Caco-2 (cell line): ENCODE measurements at regions not wholly inside any gene's neighbourhood (a gene's known extent, or its start where the extent isn't known, plus 50 kb on each side); places are given as distances from the start of the nearest gene placed in this dataset.

Source experiments
- BruUV-seq: library from RNA; stranded (reverse); fragments of 400-500 nt; replicated peaks from 2 replicates; lab custom pipeline; 2021; lab: Mats Ljungman, UMichigan
- CTCF ChIA-PET: fragments of 300-600 bp; sonication (Branson Sonifier 250); formaldehyde crosslinking; loops from one replicate; lab custom pipeline; 2022; ENCODE audit warnings: antibody characterized with exemption; lab: Charles Lee
- POLR2A ChIA-PET: fragments of 300-600 bp; sonication (Branson Sonifier 250); formaldehyde crosslinking; loops from one replicate; lab custom pipeline; 2022; ENCODE audit warnings: antibody characterized with exemption; lab: Charles Lee
- DNase-seq, 2 experiments: peaks; one replicate each; pipeline versions ENCODE4 v3.0.0 to v3.0.0-alpha.2; 2020 to 2022
- H3K27me3 ChIP-seq: replicated peaks from 2 replicates; pipeline ENCODE4 v1.6.0; 2011; ENCODE audit warnings: low read length; ENCODE audit not compliant: control insufficient read depth, insufficient read depth
- H3K36me3 ChIP-seq: 2 replicates; pipeline ENCODE4 v1.5.1; 2011; ENCODE audit warnings: low read length; ENCODE audit not compliant: control insufficient read depth, insufficient read depth
- H3K4me1 ChIP-seq: fragments of 250-450 bp; sonication (Bioruptor Pico); 2 replicates; pipeline ENCODE4 v1.5.1; 2020; ENCODE audit warnings: mild to moderate bottlenecking
- H3K4me3 ChIP-seq: 2 replicates; pipeline ENCODE4 v1.5.1; 2011; ENCODE audit warnings: low read depth, mild to moderate bottlenecking, control low read depth, low read length
- H3K9me3 ChIP-seq: fragments of 250-450 bp; sonication (Bioruptor Pico); 2 replicates; pipeline ENCODE4 v1.5.1; 2020; ENCODE audit warnings: mild to moderate bottlenecking, moderate library complexity
- H3K27ac Mint-ChIP-seq: one replicate; pipeline ENCODE4 v1.8.0; 2022; ENCODE audit warnings: mixed read lengths; ENCODE audit not compliant: unreplicated experiment
- H3K27me3 Mint-ChIP-seq: one replicate; pipeline ENCODE4 v1.8.0; 2022; ENCODE audit warnings: mixed read lengths; ENCODE audit not compliant: insufficient read depth, unreplicated experiment
- H3K36me3 Mint-ChIP-seq: one replicate; pipeline ENCODE4 v1.8.0; 2022; ENCODE audit warnings: mild to moderate bottlenecking, mixed read lengths; ENCODE audit not compliant: insufficient read depth, unreplicated experiment
- H3K4me1 Mint-ChIP-seq: one replicate; pipeline ENCODE4 v1.8.0; 2022; ENCODE audit warnings: low read depth, mixed read lengths; ENCODE audit not compliant: unreplicated experiment
- H3K4me3 Mint-ChIP-seq: one replicate; pipeline ENCODE4 v1.8.0; 2022; ENCODE audit warnings: mild to moderate bottlenecking, moderate library complexity, mixed read lengths; ENCODE audit not compliant: unreplicated experiment
- H3K9me3 Mint-ChIP-seq: one replicate; pipeline ENCODE4 v1.8.0; 2022; ENCODE audit warnings: mixed read lengths; ENCODE audit not compliant: unreplicated experiment
- CTCF ChIP-seq, 2 experiments: fragments of 200-600 bp in 1 of 2; IDR thresholded peaks; 1 replicate in 1 of 2; 2 replicates in 1 of 2; pipeline versions ENCODE4 v1.5.1 to v1.8.0; 2011 to 2022; ENCODE audit warnings: antibody characterized with exemption in 1 of 2, control low read depth in 1 of 2, inconsistent platforms in 1 of 2, low read depth in 1 of 2, low read length in 1 of 2, mild to moderate bottlenecking in 1 of 2, moderate library complexity in 1 of 2; ENCODE audit not compliant: insufficient read depth in 1 of 2, severe bottlenecking in 1 of 2, unreplicated experiment in 1 of 2
- intact Hi-C: fragments of 100-400 bp; cut with micrococcal nuclease; formaldehyde crosslinking; loops from one replicate; pipeline ENCODE4 v1.10.0; 2022; ENCODE audit not compliant: unreplicated experiment

GRCh38 chr6:113451049-113451448 is 406.1 kb upstream of the MARCKS start:
- DNase-seq: no peak
- Mint-ChIP-seq H3K36me3 (peaks cover 5% of the 10 kb centered on the region), H3K27ac (no peak overlapping the region), H3K4me1 (no peaks in the 10 kb centered on the region), H3K4me3 (no peak overlapping the region), H3K9me3 (no peaks in the 10 kb centered on the region), H3K27me3 (no peaks in the 10 kb centered on the region)
- ChIA-PET POLR2A (no interaction called here), CTCF (no interaction called here)
- Histone ChIP-seq H3K9me3 (no peaks in the 10 kb centered on the region), H3K36me3 (no peaks in the 10 kb centered on the region), H3K4me3 (no peak overlapping the region), H3K4me1 (no peaks in the 10 kb centered on the region), H3K27me3 (no peaks in the 10 kb centered on the region)
- BruUV-seq: no TSS peak
- TF ChIP-seq CTCF (IDR thresholded peaks at IDR 0.05; ENCODE audit: insufficient read depth in 1 of 2, low read depth in 1 of 2, low read length in 1 of 2, severe bottlenecking in 1 of 2, unreplicated experiment in 1 of 2): no peak
- intact Hi-C loops: no loop called here

GRCh38 chr6:113457198-113457597 is 399.9 kb upstream of the MARCKS start:
- POLR2A ChIA-PET: no interaction called here
- no TSS peak for BruUV-seq
- intact Hi-C loops: no loop called here
- no peak overlapping the region for H3K27ac Mint-ChIP-seq
- H3K4me1 ChIP-seq: 0 out of 2 replicates have a peak, but pooled peaks cover 3% of the 10 kb centered on the region
- H3K4me3 ChIP-seq: no peak overlapping the region
- TF ChIP-seq CTCF (IDR thresholded peaks at IDR 0.05; ENCODE audit: insufficient read depth in 1 of 2, low read depth in 1 of 2, low read length in 1 of 2, severe bottlenecking in 1 of 2, unreplicated experiment in 1 of 2): no peak
- no peaks in the 10 kb centered on the region for H3K27me3 ChIP-seq
- no peak for DNase-seq
- CTCF ChIA-PET: no interaction called here
- H3K36me3 ChIP-seq: no peaks in the 10 kb centered on the region
- H3K4me1 Mint-ChIP-seq: no peaks in the 10 kb centered on the region
- H3K36me3 Mint-ChIP-seq: peaks cover 5% of the 10 kb centered on the region
- H3K9me3 ChIP-seq: no peaks in the 10 kb centered on the region
- H3K27me3 Mint-ChIP-seq: no peaks in the 10 kb centered on the region
- H3K4me3 Mint-ChIP-seq: no peak overlapping the region
- H3K9me3 Mint-ChIP-seq: no peaks in the 10 kb centered on the region

GRCh38 chr6:113457751-113458150 is 399.4 kb upstream of the MARCKS start:
- no TSS peak for BruUV-seq
- intact Hi-C loops: no loop called here
- Mint-ChIP-seq H3K9me3 (no peaks in the 10 kb centered on the region), H3K27me3 (no peaks in the 10 kb centered on the region), H3K4me3 (no peak overlapping the region), H3K27ac (no peak overlapping the region), H3K36me3 (peaks cover 5% of the 10 kb centered on the region), H3K4me1 (no peaks in the 10 kb centered on the region)
- no peaks in the 10 kb centered on the region for H3K36me3 ChIP-seq
- no peak for TF ChIP-seq CTCF (IDR thresholded peaks at IDR 0.05; ENCODE audit: insufficient read depth in 1 of 2, low read depth in 1 of 2, low read length in 1 of 2, severe bottlenecking in 1 of 2, unreplicated experiment in 1 of 2)
- H3K4me3 ChIP-seq: no peak overlapping the region
- POLR2A ChIA-PET: no interaction called here
- H3K9me3 ChIP-seq: no peaks in the 10 kb centered on the region
- no peaks in the 10 kb centered on the region for H3K27me3 ChIP-seq
- 0 out of 2 replicates have a peak, but pooled peaks cover 3% of the 10 kb centered on the region for H3K4me1 ChIP-seq
- CTCF ChIA-PET: no interaction called here
- no peak for DNase-seq
